GM12878 (cell line): ENCODE measurements at regions not wholly inside any gene's neighbourhood (a gene's known extent, or its start where the extent isn't known, plus 50 kb on each side); places are given as distances from the start of the nearest gene placed in this dataset.

ENCODE experiments used
- ATAC-seq: fragments of 200-7000 bp; cut with Tn5 transposase; 3 replicates; pipeline ENCODE4 v1.9.1; 2020; ENCODE audit warnings: mild to moderate bottlenecking, moderate library complexity
- BruUV-seq: library from RNA; stranded (reverse); fragments of 400-500 nt; replicated peaks from 2 replicates; lab custom pipeline; 2021; lab: Mats Ljungman, UMichigan
- CTCF ChIA-PET: fragments of 300-600 bp; sonication (Branson Sonifier 250); formaldehyde crosslinking; extraction: SDS; loops from one replicate; lab custom pipeline; 2021; ENCODE audit warnings: inconsistent platforms; lab: Yijun Ruan, JAX
- POLR2A ChIA-PET: fragments of 350-600 bp; formaldehyde crosslinking; extraction: SDS; loops from one replicate; lab custom pipeline; 2021; ENCODE audit warnings: inconsistent platforms; lab: Charles Lee
- RAD21 ChIA-PET: fragments of 300-600 bp; sonication (Branson Sonifier 250); formaldehyde crosslinking; loops from one replicate; lab custom pipeline; 2023; ENCODE audit warnings: antibody characterized with exemption; ENCODE audit not compliant: unreplicated experiment; lab: Charles Lee
- SMC1A ChIA-PET: fragments of 300-600 bp; sonication (Branson Sonifier 250); formaldehyde crosslinking; loops from one replicate; lab custom pipeline; 2023; ENCODE audit not compliant: unreplicated experiment, uncharacterized antibody; lab: Charles Lee
- DNase-seq: peaks from one replicate; pipeline ENCODE4 v3.0.0-alpha.2; 2011; ENCODE audit warnings: low read depth, low spot score
- FAIRE-seq: peaks from 3 replicates; lab custom pipeline; 2011; peaks lifted over from hg19 to GRCh38; lab: Jason Lieb, UNC
- H2AFZ ChIP-seq: 2 replicates; pipeline ENCODE4 v1.6.0; 2011; ENCODE audit warnings: low read depth, low read length, control low read depth; ENCODE audit not compliant: control insufficient read depth
- H3K27ac ChIP-seq: 2 replicates; pipeline ENCODE4 v1.5.1; 2011; ENCODE audit warnings: control low read depth; ENCODE audit not compliant: control insufficient read depth, insufficient read depth
- H3K27me3 ChIP-seq, 2 experiments: replicated peaks in 1 of 2; 2 replicates each; pipeline versions ENCODE4 v1.6.0 to v1.6.1; 2011; ENCODE audit warnings: low read length in 1 of 2; ENCODE audit not compliant: control insufficient read depth in 2 of 2, insufficient read depth in 2 of 2
- H3K36me3 ChIP-seq, 2 experiments: 2 replicates each; pipeline ENCODE4 v1.5.1; 2011; ENCODE audit warnings: low read length in 1 of 2; ENCODE audit not compliant: control insufficient read depth in 2 of 2, insufficient read depth in 2 of 2
- H3K4me1 ChIP-seq: 2 replicates; pipeline ENCODE4 v1.6.1; 2011; ENCODE audit warnings: mild to moderate bottlenecking, low read length, moderate library complexity, mixed read lengths; ENCODE audit not compliant: control insufficient read depth, insufficient read depth
- H3K4me2 ChIP-seq: 2 replicates; pipeline ENCODE4 v1.6.0; 2011; ENCODE audit warnings: control low read depth; ENCODE audit not compliant: control insufficient read depth, insufficient read depth
- H3K4me3 ChIP-seq: fragments of 200-600 bp; sonication (generic); 2 replicates; pipeline ENCODE4 v1.5.1; 2016
- H3K79me2 ChIP-seq: 2 replicates; pipeline ENCODE4 v1.6.0; 2011; ENCODE audit warnings: low read length; ENCODE audit not compliant: control insufficient read depth, insufficient read depth
- H3K9ac ChIP-seq: 2 replicates; pipeline ENCODE4 v1.8.0; 2011; ENCODE audit warnings: low read length, control low read depth, mixed read lengths; ENCODE audit not compliant: control insufficient read depth, insufficient read depth
- H3K9me3 ChIP-seq: replicated peaks from 3 replicates; pipeline ENCODE4 v1.5.1; 2011; ENCODE audit warnings: mild to moderate bottlenecking, low read length; ENCODE audit not compliant: control insufficient read depth, insufficient read depth
- H4K20me1 ChIP-seq: 2 replicates; pipeline ENCODE4 v1.6.0; 2011; ENCODE audit not compliant: control insufficient read depth, insufficient read depth
- NBN ChIP-seq: fragments of 450-650 bp; IDR thresholded peaks from 2 replicates; pipeline ENCODE4 v1.6.1; 2016
- PAX8 ChIP-seq: fragments of 450-650 bp; IDR thresholded peaks from 2 replicates; pipeline ENCODE4 v1.6.1; 2017; ENCODE audit warnings: mild to moderate bottlenecking, moderate library complexity
- POLR2AphosphoS2 ChIP-seq: IDR thresholded peaks from 2 replicates; pipeline ENCODE4 v1.6.1; 2011; ENCODE audit warnings: low read depth, mild to moderate bottlenecking, low read length, improper control_type of control experiment, moderate library complexity
- SRF ChIP-seq, 2 experiments: IDR thresholded peaks; 2 replicates each; pipeline ENCODE4 v1.6.1; 2011; ENCODE audit warnings: low read depth in 2 of 2, low read length in 2 of 2, mild to moderate bottlenecking in 1 of 2, moderate library complexity in 1 of 2
- WGBS: methylation state at CpG from one replicate; pipeline ENCODE4 v1.1.6; 2016; ENCODE audit warnings: low lambda C conversion rate; ENCODE audit not compliant: insufficient replicate concordance, insufficient coverage; ENCODE audit errors: missing lambda C conversion rate; 5-methylcytosine and 5-hydroxymethylcytosine counted together
- in situ Hi-C: fragments of 300-500 bp; cut with MboI; formaldehyde crosslinking; loops from 9 replicates; pipeline ENCODE4 v1.14.3; 2018; ENCODE audit warnings: mixed read lengths
- intact Hi-C: fragments of 100-400 bp; cut with micrococcal nuclease; formaldehyde crosslinking; loops from one replicate; pipeline ENCODE4 v1.14.2; 2022; ENCODE audit not compliant: unreplicated experiment
- TF ChIP-seq, protein P1 (sequence below): fragments of 450-650 bp; IDR thresholded peaks from 2 replicates; pipeline ENCODE4 v1.6.1; 2017; ENCODE audit warnings: mild to moderate bottlenecking, moderate library complexity
- TF ChIP-seq, protein P2 (sequence below): fragments of 450-650 bp; IDR thresholded peaks from 2 replicates; pipeline ENCODE4 v1.6.1; 2017; ENCODE audit warnings: mild to moderate bottlenecking, low read depth, inconsistent platforms; ENCODE audit not compliant: poor library complexity, severe bottlenecking

DNA sequence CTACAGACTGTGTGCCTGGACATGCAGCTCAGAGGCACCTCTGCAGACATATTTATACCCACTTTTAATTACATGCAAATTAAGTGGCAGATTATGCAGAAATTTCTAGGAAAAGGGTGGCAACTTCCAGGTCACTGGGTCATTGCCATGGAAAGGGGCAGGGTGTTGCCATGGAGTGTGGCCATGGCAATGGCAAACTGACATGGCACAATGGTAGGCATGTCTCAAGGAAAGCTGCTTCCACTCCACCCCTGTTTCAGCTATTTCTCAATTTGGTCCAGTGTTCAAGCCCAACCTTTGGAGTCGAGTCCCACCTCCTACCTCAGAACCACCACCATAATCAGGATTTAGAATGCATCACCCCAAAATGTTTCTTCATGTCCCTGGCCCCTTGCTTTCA is 170.7 kb upstream of the TSHZ3 start:
- Histone ChIP-seq H4K20me1 (no peaks in the 10 kb centered on the region), H3K27ac (no peak overlapping the region), H2AFZ (no peak overlapping the region)
- no peak for ATAC-seq
- SMC1A ChIA-PET, result no interaction called here
- POLR2A ChIA-PET, result no interaction called here
- in situ Hi-C loops, result no loop called here
- TF ChIP-seq NBN (no peak), SRF (IDR thresholded peaks at IDR 0.05; ENCODE audit: low read depth in 2 of 2, low read length in 2 of 2) (no peak), POLR2AphosphoS2 (no peak), PAX8 (no peak)
- TF ChIP-seq, protein P1, sequence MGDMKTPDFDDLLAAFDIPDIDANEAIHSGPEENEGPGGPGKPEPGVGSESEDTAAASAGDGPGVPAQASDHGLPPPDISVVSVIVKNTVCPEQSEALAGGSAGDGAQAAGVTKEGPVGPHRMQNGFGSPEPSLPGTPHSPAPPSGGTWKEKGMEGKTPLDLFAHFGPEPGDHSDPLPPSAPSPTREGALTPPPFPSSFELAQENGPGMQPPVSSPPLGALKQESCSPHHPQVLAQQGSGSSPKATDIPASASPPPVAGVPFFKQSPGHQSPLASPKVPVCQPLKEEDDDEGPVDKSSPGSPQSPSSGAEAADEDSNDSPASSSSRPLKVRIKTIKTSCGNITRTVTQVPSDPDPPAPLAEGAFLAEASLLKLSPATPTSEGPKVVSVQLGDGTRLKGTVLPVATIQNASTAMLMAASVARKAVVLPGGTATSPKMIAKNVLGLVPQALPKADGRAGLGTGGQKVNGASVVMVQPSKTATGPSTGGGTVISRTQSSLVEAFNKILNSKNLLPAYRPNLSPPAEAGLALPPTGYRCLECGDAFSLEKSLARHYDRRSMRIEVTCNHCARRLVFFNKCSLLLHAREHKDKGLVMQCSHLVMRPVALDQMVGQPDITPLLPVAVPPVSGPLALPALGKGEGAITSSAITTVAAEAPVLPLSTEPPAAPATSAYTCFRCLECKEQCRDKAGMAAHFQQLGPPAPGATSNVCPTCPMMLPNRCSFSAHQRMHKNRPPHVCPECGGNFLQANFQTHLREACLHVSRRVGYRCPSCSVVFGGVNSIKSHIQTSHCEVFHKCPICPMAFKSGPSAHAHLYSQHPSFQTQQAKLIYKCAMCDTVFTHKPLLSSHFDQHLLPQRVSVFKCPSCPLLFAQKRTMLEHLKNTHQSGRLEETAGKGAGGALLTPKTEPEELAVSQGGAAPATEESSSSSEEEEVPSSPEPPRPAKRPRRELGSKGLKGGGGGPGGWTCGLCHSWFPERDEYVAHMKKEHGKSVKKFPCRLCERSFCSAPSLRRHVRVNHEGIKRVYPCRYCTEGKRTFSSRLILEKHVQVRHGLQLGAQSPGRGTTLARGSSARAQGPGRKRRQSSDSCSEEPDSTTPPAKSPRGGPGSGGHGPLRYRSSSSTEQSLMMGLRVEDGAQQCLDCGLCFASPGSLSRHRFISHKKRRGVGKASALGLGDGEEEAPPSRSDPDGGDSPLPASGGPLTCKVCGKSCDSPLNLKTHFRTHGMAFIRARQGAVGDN, result no peak
- TF ChIP-seq, protein P2, sequence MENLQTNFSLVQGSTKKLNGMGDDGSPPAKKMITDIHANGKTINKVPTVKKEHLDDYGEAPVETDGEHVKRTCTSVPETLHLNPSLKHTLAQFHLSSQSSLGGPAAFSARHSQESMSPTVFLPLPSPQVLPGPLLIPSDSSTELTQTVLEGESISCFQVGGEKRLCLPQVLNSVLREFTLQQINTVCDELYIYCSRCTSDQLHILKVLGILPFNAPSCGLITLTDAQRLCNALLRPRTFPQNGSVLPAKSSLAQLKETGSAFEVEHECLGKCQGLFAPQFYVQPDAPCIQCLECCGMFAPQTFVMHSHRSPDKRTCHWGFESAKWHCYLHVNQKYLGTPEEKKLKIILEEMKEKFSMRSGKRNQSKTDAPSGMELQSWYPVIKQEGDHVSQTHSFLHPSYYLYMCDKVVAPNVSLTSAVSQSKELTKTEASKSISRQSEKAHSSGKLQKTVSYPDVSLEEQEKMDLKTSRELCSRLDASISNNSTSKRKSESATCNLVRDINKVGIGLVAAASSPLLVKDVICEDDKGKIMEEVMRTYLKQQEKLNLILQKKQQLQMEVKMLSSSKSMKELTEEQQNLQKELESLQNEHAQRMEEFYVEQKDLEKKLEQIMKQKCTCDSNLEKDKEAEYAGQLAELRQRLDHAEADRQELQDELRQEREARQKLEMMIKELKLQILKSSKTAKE, result no peak
- TF ChIP-seq, all 136 proteins: peak for 0
- Histone ChIP-seq H3K4me3 (no peak overlapping the region), H3K9me3 (no peaks in the 10 kb centered on the region; the same call in 1 of the 3 replicates), H3K36me3 (no peaks in the 10 kb centered on the region), H3K9ac (no peak overlapping the region), H3K27me3 (no peaks in the 10 kb centered on the region), H3K4me2 (no peak overlapping the region), H3K4me1 (no peaks in the 10 kb centered on the region), H3K79me2 (no peaks in the 10 kb centered on the region)
- RAD21 ChIA-PET, result no interaction called here
- CTCF ChIA-PET, result no interaction called here
- DNase-seq, result no peak
- intact Hi-C loops, result no loop called here
- no peak for FAIRE-seq
- WGBS, result 0% methylated on average over 1 of the region's 1 CpG
- no TSS peak for BruUV-seq
